Endothelial cell of umbilical vein (primary cell): ENCODE measurements at regions not wholly inside any gene's neighbourhood (a gene's known extent, or its start where the extent isn't known, plus 50 kb on each side); places are given as distances from the start of the nearest gene placed in this dataset.

Source experiments
- BruUV-seq: library from RNA; stranded (reverse); fragments of 400-500 nt; replicated peaks from 2 replicates; lab custom pipeline; 2021; lab: Mats Ljungman, UMichigan
- CTCF ChIA-PET: fragments of 300-600, 350-600 bp; sonication (Branson Sonifier 250); formaldehyde crosslinking; loops from one replicate; lab custom pipeline; 2021; ENCODE audit warnings: antibody characterized with exemption, inconsistent platforms; lab: Charles Lee
- POLR2A ChIA-PET: fragments of 300-600, 350-600 bp; sonication (Branson Sonifier 250); formaldehyde crosslinking; loops from one replicate; lab custom pipeline; 2021; ENCODE audit warnings: antibody characterized with exemption, inconsistent platforms; lab: Charles Lee
- DNase-seq: peaks from one replicate; pipeline ENCODE4 v3.0.0-alpha.2; 2011; ENCODE audit warnings: low read depth, low spot score
- FAIRE-seq: peaks from 2 replicates; lab custom pipeline; 2011; peaks lifted over from hg19 to GRCh38; lab: Jason Lieb, UNC
- H2AFZ ChIP-seq: 2 replicates; pipeline ENCODE4 v1.6.0; 2012; ENCODE audit warnings: low read depth, low read length, control low read depth, inconsistent platforms
- H3K27ac ChIP-seq: 2 replicates; pipeline ENCODE4 v1.5.1; 2011; ENCODE audit warnings: low read depth, mild to moderate bottlenecking, control low read depth, low read length, moderate library complexity; ENCODE audit not compliant: insufficient read depth
- H3K27me3 ChIP-seq, 2 experiments: 2 replicates each; pipeline versions ENCODE4 v1.6.0 to v1.6.1; 2011; ENCODE audit warnings: low read length in 2 of 2, mixed read lengths in 1 of 2; ENCODE audit not compliant: control insufficient read depth in 2 of 2, insufficient read depth in 2 of 2
- H3K36me3 ChIP-seq, 2 experiments: 2 replicates in 1 of 2; 3 replicates in 1 of 2; pipeline ENCODE4 v1.5.1; 2011; ENCODE audit warnings: low read length in 2 of 2, mild to moderate bottlenecking in 1 of 2, moderate library complexity in 1 of 2; ENCODE audit not compliant: control insufficient read depth in 2 of 2, insufficient read depth in 2 of 2; ENCODE audit errors: extremely low read depth in 1 of 2
- H3K4me1 ChIP-seq: 3 replicates; pipeline ENCODE4 v1.5.1; 2011; ENCODE audit warnings: mild to moderate bottlenecking, low read length; ENCODE audit not compliant: control insufficient read depth, insufficient read depth; ENCODE audit errors: extremely low read depth
- H3K4me2 ChIP-seq: 2 replicates; pipeline ENCODE4 v1.6.1; 2011; ENCODE audit warnings: low read length, control low read depth, mixed read lengths; ENCODE audit not compliant: insufficient read depth
- H3K4me3 ChIP-seq, 3 experiments: fragments of 200-600 bp in 1 of 3; sonication (generic), shearing (Covaris generic) in 1 of 3; replicated peaks in 1 of 3; 2 replicates each; pipeline ENCODE4 v1.5.1; 2011 to 2016; ENCODE audit warnings: control low read depth in 3 of 3, low read length in 3 of 3, mild to moderate bottlenecking in 2 of 3, inconsistent platforms in 1 of 3, low read depth in 1 of 3, moderate library complexity in 1 of 3; ENCODE audit not compliant: insufficient read depth in 1 of 3
- H3K79me2 ChIP-seq: 2 replicates; pipeline ENCODE4 v1.6.0; 2012; ENCODE audit warnings: low read length, inconsistent platforms; ENCODE audit not compliant: control insufficient read depth, insufficient read depth
- H3K9ac ChIP-seq: replicated peaks from 2 replicates; pipeline ENCODE3; 2011; ENCODE audit warnings: low read length, control low read depth; ENCODE audit not compliant: insufficient read depth; ENCODE audit errors: extremely low read depth
- H3K9me1 ChIP-seq: replicated peaks from 3 replicates; pipeline ENCODE4 v1.6.0; 2011; ENCODE audit warnings: mild to moderate bottlenecking, low read length; ENCODE audit not compliant: control insufficient read depth, insufficient read depth; ENCODE audit errors: extremely low read depth
- H3K9me3 ChIP-seq: replicated peaks from 2 replicates; pipeline ENCODE4 v1.5.1; 2012; ENCODE audit warnings: low read length, inconsistent platforms; ENCODE audit not compliant: control insufficient read depth, insufficient read depth
- H4K20me1 ChIP-seq: replicated peaks from 2 replicates; pipeline ENCODE3; 2011; ENCODE audit warnings: mild to moderate bottlenecking, low read length; ENCODE audit not compliant: control insufficient read depth, insufficient read depth; ENCODE audit errors: extremely low read depth
- EZH2 ChIP-seq: IDR thresholded peaks from 2 replicates; pipeline ENCODE4 v1.6.1; 2012; ENCODE audit warnings: borderline replicate concordance, low read depth, mild to moderate bottlenecking, moderate library complexity, low read length, inconsistent platforms; ENCODE audit not compliant: severe bottlenecking
- FOS ChIP-seq: IDR thresholded peaks from 2 replicates; pipeline ENCODE4 v1.6.1; 2011; ENCODE audit warnings: mild to moderate bottlenecking, low read length, moderate library complexity, borderline replicate concordance; ENCODE audit not compliant: insufficient read depth
- GATA2 ChIP-seq: IDR thresholded peaks from 2 replicates; pipeline ENCODE4 v1.7.0; 2011; ENCODE audit warnings: low read depth, mild to moderate bottlenecking, moderate library complexity, mixed read lengths, low read length; ENCODE audit not compliant: insufficient read length, insufficient read depth
- JUN ChIP-seq: IDR thresholded peaks from 2 replicates; pipeline ENCODE4 v1.6.1; 2011; ENCODE audit warnings: borderline replicate concordance, low read depth; ENCODE audit not compliant: insufficient read length, insufficient read depth
- MAX ChIP-seq: IDR thresholded peaks from 2 replicates; pipeline ENCODE4 v1.6.1; 2011; ENCODE audit not compliant: insufficient read depth, insufficient read length
- MYC ChIP-seq: IDR thresholded peaks from one replicate; pipeline ENCODE4 v1.6.1; 2011; ENCODE audit warnings: mild to moderate bottlenecking, low read depth, low read length
- POLR2A ChIP-seq: IDR thresholded peaks from 2 replicates; pipeline ENCODE4 v1.6.1; 2012; ENCODE audit warnings: low read depth, mild to moderate bottlenecking, control low read depth, low read length
- POLR2AphosphoS5 ChIP-seq: IDR thresholded peaks from 2 replicates; pipeline ENCODE4 v1.6.1; 2012; ENCODE audit warnings: low read depth, mild to moderate bottlenecking, control low read depth, low read length, moderate library complexity; ENCODE audit not compliant: insufficient read depth
- dilution Hi-C: fragments of 300-500 bp; cut with MboI; formaldehyde crosslinking; loops from one replicate; pipeline ENCODE4 v1.15.0; 2019; ENCODE audit warnings: low sequenced_read_pairs; ENCODE audit not compliant: extremely low pct_ligation_motif_present
- intact Hi-C: fragments of 100-400 bp; cut with micrococcal nuclease; formaldehyde crosslinking; loops from one replicate; pipeline ENCODE4 v1.10.0; 2022

- ChIA-PET CTCF (no interaction called here), POLR2A (no interaction called here)
- Histone ChIP-seq H3K9me3 (no peaks in the 10 kb centered on the region), H2AFZ (no peak overlapping the region), H3K27ac (no peak overlapping the region), H3K9ac (no peak overlapping the region), H3K27me3 (no peaks in the 10 kb centered on the region), H3K4me2 (no peak overlapping the region), H3K9me1 (no peaks in the 10 kb centered on the region), H3K4me3 (no peak overlapping the region), H3K79me2 (no peaks in the 10 kb centered on the region), H3K36me3 (no peaks in the 10 kb centered on the region), H4K20me1 (no peaks in the 10 kb centered on the region), H3K4me1 (no peaks in the 10 kb centered on the region)
- intact Hi-C loops (no loop called here), dilution Hi-C loops (no loop called here)
- no TSS peak for BruUV-seq
- FAIRE-seq (no peak), DNase-seq (no peak)
- TF ChIP-seq GATA2 (no peak), FOS (no peak), MYC (no peak), POLR2AphosphoS5 (no peak), MAX (no peak), POLR2A (no peak), EZH2 (no peak), JUN (no peak)
Observed at GRCh38 chr11:25529572-25529971, 802.4 kb upstream of the ANO3 start.

GRCh38 chr11:25535467-25536272 lies 796.3 kb upstream of the ANO3 start:
- H3K4me3 ChIP-seq: no peak overlapping the region
- no peaks in the 10 kb centered on the region for H3K27me3 ChIP-seq
- H4K20me1 ChIP-seq: no peaks in the 10 kb centered on the region
- BruUV-seq: no TSS peak
- no peak for TF ChIP-seq MYC
- TF ChIP-seq JUN: no peak
- TF ChIP-seq POLR2AphosphoS5: no peak
- H3K9me1 ChIP-seq: no peaks in the 10 kb centered on the region
- DNase-seq: no peak
- H3K27ac ChIP-seq: no peak overlapping the region
- FAIRE-seq: no peak
- ChIA-PET POLR2A (no interaction called here), CTCF (no interaction called here)
- intact Hi-C loops: no loop called here
- no peaks in the 10 kb centered on the region for H3K79me2 ChIP-seq
- no peaks in the 10 kb centered on the region for H3K36me3 ChIP-seq
- no peaks in the 10 kb centered on the region for H3K9me3 ChIP-seq
- no peaks in the 10 kb centered on the region for H3K4me1 ChIP-seq
- no peak overlapping the region for H3K4me2 ChIP-seq
- no peak overlapping the region for H3K9ac ChIP-seq
- dilution Hi-C loops: no loop called here
- H2AFZ ChIP-seq: no peak overlapping the region
